Sigmoid colon (tissue), 4 donors: ENCODE measurements at regions not wholly inside any gene's neighbourhood (a gene's known extent, or its start where the extent isn't known, plus 50 kb on each side); places are given as distances from the start of the nearest gene placed in this dataset.

ENCODE experiments used
- EP300 ChIP-seq, 4 donors: sonication (generic); formaldehyde crosslinking; IDR thresholded peaks; one replicate each; pipeline ENCODE4 v1.6.1; 2017; ENCODE audit warnings: antibody characterized with exemption in 4 of 4
- POLR2A ChIP-seq, 2 donors: fragments of 450-650 bp; IDR thresholded peaks; one replicate each; pipeline ENCODE4 v1.6.1; 2016; ENCODE audit warnings: antibody characterized with exemption in 2 of 2, mild to moderate bottlenecking in 2 of 2, moderate library complexity in 2 of 2
- TF ChIP-seq, protein P1 (sequence below), 4 experiments: fragments of 450-650 bp in 3 of 4; fragments of 200-600 bp in 1 of 4; IDR thresholded peaks; one replicate each; pipeline ENCODE4 v1.5.1; 2016 to 2019; ENCODE audit warnings: antibody characterized with exemption in 4 of 4, mild to moderate bottlenecking in 3 of 4, moderate library complexity in 2 of 4

DNA sequence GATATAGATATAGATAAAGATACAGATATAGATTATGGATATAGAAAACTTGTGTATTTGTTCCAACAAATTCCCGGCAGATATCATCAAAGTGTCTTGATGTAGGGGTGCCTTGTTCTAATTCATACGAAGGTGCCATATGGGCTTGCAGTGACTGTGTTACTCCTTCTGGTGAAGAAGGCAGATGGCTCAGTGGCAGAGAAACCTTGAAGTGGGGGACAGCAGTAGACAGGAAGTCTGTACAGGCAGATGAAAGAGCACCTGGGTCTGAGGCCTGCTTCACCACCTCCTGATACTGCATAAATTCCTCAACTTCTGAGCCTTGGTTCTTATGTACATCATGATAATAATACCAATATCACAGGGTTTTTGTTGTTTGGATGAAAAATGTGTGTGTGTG lies 179.5 kb upstream of the GATB start:
- TF ChIP-seq, protein P1, sequence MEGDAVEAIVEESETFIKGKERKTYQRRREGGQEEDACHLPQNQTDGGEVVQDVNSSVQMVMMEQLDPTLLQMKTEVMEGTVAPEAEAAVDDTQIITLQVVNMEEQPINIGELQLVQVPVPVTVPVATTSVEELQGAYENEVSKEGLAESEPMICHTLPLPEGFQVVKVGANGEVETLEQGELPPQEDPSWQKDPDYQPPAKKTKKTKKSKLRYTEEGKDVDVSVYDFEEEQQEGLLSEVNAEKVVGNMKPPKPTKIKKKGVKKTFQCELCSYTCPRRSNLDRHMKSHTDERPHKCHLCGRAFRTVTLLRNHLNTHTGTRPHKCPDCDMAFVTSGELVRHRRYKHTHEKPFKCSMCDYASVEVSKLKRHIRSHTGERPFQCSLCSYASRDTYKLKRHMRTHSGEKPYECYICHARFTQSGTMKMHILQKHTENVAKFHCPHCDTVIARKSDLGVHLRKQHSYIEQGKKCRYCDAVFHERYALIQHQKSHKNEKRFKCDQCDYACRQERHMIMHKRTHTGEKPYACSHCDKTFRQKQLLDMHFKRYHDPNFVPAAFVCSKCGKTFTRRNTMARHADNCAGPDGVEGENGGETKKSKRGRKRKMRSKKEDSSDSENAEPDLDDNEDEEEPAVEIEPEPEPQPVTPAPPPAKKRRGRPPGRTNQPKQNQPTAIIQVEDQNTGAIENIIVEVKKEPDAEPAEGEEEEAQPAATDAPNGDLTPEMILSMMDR (IDR thresholded peaks at IDR 0.05): no peak
- TF ChIP-seq EP300 (IDR thresholded peaks at IDR 0.05) (no peak), POLR2A (IDR thresholded peaks at IDR 0.05) (no peak)
